GM19463 (cell line): ENCODE measurements at regions not wholly inside any gene's neighbourhood (a gene's known extent, or its start where the extent isn't known, plus 50 kb on each side); places are given as distances from the start of the nearest gene placed in this dataset.

Source experiments
- ATAC-seq: cut with Tn5 transposase; IDR thresholded peaks from one replicate; pipeline ENCODE4 v1.9.1; 2021; ENCODE audit warnings: mild to moderate bottlenecking, moderate library complexity; ENCODE audit not compliant: unreplicated experiment

GRCh38 chr12:97267594-97268202 lies 194.9 kb upstream of the RMST start:
- no peak for ATAC-seq

- no peak for ATAC-seq
Observed at GRCh38 chr12:97272471-97272870, 190.1 kb upstream of the RMST start.

DNA sequence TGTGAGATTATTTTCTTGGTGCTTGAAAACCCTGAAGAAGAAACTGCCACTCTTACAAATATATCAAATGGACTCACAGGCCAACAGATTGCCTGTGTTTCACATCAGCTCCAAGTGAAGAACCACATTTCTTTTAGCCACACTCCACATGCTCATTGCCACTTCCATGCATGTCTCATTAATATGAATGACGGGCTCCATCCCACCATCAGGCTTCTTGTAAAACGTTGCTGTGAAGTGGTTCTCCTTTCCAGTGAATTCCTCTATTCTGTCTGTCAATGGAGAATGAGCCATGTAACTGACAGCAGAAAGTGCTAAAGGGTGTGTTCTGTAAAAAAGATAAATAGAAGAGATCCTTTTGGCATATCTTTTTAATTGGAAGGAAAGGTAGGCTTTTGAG lies 188.2 kb upstream of the RMST start:
- no peak for ATAC-seq

DNA sequence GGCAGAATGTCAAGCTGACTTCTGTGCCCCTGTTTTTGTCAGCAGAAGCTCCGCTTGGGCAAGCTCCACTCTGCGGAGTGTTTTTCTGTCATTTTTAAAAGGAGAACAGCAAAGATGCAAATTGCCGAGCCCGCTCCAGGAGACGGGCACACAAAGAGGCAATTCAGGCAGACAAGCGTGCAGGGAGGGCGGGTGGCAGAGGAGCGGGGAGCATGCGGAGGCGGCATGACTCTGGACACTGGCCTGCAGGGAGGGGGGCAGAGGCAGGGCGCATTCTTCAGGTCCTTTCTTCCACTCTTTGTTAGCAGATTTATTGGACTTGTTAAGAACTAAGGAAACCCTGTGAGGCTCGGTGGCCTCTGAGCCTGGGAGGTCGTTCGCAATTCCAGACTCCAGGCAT lies 187.3 kb upstream of the RMST start:
- ATAC-seq = no peak

- ATAC-seq = no peak
Observed at GRCh38 chr12:97275728-97276590, 186.6 kb upstream of the RMST start.

GRCh38 chr12:97276661-97277429 lies 185.8 kb upstream of the RMST start:
- no peak for ATAC-seq

DNA sequence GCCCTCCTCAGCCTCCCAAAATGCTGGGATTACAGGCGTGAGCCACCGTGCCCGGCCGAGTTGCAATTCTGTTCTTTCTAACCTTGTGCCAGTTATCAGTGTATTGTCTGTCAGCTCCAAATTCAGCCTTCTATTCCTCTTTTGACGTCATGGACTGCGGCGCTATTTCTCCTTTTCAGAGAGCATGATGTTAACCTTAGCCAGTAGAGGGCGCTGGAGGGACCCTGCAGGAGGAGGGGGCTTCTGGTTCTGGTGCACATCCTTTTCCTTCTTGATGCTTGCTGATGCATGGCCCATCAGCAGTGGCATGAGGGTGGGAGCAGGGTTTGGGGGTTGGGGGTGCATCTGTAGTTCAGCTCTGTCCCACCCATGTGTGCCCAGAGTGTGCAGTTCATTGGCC lies 179.3 kb upstream of the RMST start:
- no peak for ATAC-seq

DNA sequence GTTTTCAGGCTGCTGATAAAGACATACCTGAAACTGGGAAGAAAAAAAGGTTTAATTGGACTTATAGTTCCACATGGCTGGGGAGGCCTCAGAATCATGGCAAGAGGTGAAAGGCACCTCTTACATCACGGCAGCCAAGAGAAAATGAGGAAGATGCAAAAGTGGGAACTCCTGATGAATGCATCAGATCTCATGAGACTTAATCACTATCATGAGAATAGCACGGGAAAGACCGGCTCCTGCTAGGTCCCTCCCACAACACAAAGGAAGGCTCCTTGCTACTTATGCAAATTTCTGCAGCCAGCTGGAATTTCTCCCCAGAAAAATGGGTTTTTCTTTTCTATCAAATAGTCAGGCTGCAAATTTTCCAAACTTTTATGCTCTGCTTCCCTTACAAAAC lies 174.1 kb upstream of the RMST start:
- no peak for ATAC-seq

DNA sequence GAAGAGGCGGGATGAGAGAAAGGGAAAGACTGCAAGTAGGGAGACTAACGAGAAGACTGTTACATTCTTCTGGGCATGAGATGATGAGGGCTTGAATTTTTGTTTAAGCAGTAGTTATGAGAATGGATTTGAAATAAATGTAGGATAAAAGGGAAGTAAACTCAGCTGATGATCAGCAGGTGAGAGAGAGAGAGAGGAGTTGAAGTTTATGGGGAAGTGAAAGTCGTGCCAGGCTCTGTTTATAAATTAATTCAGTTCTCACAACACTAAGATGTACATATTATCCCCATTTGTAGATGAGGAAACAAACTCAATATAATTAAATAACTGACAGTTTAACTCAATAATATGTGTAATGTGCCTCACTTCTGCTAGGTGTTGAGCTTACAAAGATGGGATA lies 170.0 kb upstream of the RMST start:
- no peak for ATAC-seq

DNA sequence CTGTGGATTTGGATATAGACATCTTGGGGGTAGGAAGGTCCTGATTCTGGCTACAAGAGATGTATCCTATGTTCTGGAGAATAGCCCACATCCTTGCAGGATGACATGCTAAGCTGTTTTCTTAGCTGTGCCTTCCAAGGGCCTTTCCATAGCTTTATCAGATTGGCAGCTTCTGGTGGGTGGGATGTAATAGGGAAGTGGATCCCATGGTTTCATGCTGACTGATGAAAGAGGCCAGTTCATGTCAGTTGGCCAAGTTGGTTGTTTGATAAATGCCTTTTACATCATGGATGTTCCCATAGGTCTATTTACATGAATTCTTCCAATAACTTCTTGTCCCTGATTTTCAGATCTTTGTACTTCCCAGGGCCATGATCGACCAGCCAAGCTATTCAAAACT lies 169.1 kb upstream of the RMST start:
- ATAC-seq = no peak

DNA sequence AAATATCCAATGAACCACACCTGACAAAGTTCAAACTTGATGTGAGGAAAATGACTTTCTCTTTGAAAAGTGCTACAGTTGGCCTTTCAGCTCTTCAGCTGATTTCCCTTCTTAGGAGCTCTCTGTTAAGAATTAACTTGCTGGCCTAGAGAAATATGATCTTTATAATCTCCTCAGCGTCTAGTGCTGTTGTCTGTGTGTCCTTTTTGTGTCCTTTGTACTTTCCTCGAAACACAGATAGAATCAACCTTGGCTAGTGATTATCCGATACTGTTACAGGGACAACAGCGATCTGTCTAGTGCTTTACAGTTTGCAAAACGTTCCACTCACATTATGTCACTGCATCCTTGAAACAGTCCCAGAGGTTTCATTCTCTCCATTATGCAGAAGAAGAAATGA lies 162.8 kb upstream of the RMST start:
- ATAC-seq = no peak

GRCh38 chr12:97300431-97300830 lies 162.2 kb upstream of the RMST start:
- ATAC-seq = no peak

GRCh38 chr12:97300891-97301290 lies 161.7 kb upstream of the RMST start:
- no peak for ATAC-seq

DNA sequence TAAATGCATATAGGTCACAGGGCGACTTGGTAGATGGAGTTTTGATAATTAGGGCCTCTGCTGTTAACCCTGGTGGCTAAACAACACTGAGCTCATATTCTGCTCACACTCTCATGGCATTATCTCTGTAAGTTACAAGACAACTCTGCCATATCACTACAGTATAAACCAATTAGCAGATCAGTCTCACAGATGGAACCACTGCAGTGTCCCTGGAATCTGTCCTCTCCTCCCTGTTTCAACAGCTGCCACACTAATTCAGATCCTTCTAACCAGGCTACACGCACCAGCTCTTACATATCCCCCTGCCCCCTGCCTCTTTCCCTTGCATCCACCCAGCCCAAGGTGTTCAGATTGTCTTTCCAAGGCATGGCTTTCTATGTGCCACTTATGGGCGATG lies 161.0 kb upstream of the RMST start:
- no peak for ATAC-seq

- ATAC-seq = no peak
Observed at GRCh38 chr12:97305651-97306050, 157.0 kb upstream of the RMST start.

- ATAC-seq = peak; percentile 94
Observed at GRCh38 chr12:97306147-97306546, 156.5 kb upstream of the RMST start.

- no peak for ATAC-seq
Observed at GRCh38 chr12:97308576-97309198, 153.9 kb upstream of the RMST start.

GRCh38 chr12:97309921-97310320 lies 152.7 kb upstream of the RMST start:
- no peak for ATAC-seq

DNA sequence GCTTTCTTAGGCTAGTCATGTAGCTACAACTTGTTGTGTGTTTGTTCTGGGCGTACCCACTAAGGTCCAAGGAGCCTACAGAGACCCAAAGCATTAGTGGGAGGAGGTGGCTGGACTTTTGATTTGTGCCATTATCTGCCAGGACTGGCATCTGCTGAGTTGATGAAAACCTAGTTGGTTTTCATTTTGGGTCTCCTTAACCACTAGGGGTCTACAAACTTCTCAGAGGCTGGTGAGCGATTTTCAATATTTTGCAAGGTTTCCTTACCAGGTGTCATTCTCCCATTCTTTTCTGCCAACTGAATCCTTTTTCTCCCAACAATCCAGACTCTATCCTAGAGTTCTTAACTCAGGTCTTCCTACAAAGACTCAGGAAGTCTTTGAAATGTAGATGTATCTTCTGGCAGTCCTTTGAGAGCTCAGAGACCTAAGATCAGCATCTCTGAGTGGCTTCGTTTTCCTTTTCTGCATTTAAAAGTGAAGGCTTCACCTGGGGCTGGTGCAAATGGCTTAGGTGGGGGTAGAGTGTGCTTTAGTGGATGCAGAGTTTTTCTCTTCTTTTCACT lies 150.0 kb upstream of the RMST start:
- no peak for ATAC-seq

- no peak for ATAC-seq
Observed at GRCh38 chr12:97313471-97314190, 149.0 kb upstream of the RMST start.
